Heart left ventricle (tissue), 16 donors: ENCODE measurements at regions not wholly inside any gene's neighbourhood (a gene's known extent, or its start where the extent isn't known, plus 50 kb on each side); places are given as distances from the start of the nearest gene placed in this dataset.

ENCODE experiments used
- ATAC-seq, 4 donors: fragments of 200-7000 bp; cut with Tn5 transposase; one replicate each; pipeline ENCODE4 v1.9.1; 2020 to 2022; ENCODE audit warnings: moderate library complexity in 4 of 4, mild to moderate bottlenecking in 3 of 4, moderate number of reproducible peaks in 1 of 4
- DNase-seq, 5 donors: peaks; one replicate each; pipeline ENCODE4 v3.0.0-alpha.2; 2020
- H3K27ac ChIP-seq, 12 donors: fragments of 200-600 bp; sonication (generic) in 4 of 12; one replicate each; pipeline versions ENCODE4 v1.5.0 to v1.8.0; 2016 to 2022; ENCODE audit warnings: mild to moderate bottlenecking in 2 of 12
- H3K27me3 ChIP-seq, 9 donors: fragments of 200-600 bp; sonication (generic) in 2 of 9; one replicate each; pipeline versions ENCODE4 v1.5.1 to v1.8.0; 2016 to 2022; ENCODE audit warnings: mild to moderate bottlenecking in 3 of 9
- H3K36me3 ChIP-seq, 9 donors: fragments of 200-600 bp; sonication (generic) in 2 of 9; one replicate each; pipeline versions ENCODE4 v1.5.0 to v1.8.0; 2018 to 2022; ENCODE audit warnings: mild to moderate bottlenecking in 2 of 9
- H3K4me1 ChIP-seq, 12 donors: fragments of 200-600 bp; sonication (generic) in 4 of 12; one replicate each; pipeline versions ENCODE4 v1.5.0 to v1.8.0; 2016 to 2022; ENCODE audit warnings: mild to moderate bottlenecking in 3 of 12
- H3K4me3 ChIP-seq, 12 donors: fragments of 200-600 bp; sonication (generic) in 4 of 12; one replicate each; pipeline versions ENCODE4 v1.5.0 to v1.8.0; 2017 to 2022; ENCODE audit warnings: mild to moderate bottlenecking in 9 of 12, moderate library complexity in 4 of 12
- H3K9me3 ChIP-seq, 12 donors: fragments of 200-600 bp; sonication (generic) in 4 of 12; one replicate each; pipeline versions ENCODE4 v1.5.0 to v1.8.0; 2016 to 2022; ENCODE audit warnings: mild to moderate bottlenecking in 1 of 12
- POLR2A ChIP-seq, 2 donors: fragments of 450-650 bp; IDR thresholded peaks; one replicate each; pipeline ENCODE4 v1.6.1; 2017; ENCODE audit warnings: antibody characterized with exemption in 2 of 2, mild to moderate bottlenecking in 2 of 2, moderate library complexity in 2 of 2
- WGBS, 4 donors: extraction: QIAGEN DNeasy Blood & Tissue Kit in 2 of 4; methylation state at CpG; one replicate each; pipeline versions ENCODE4 v1.1.5 to v1.1.7; 2013 to 2018; 5-methylcytosine and 5-hydroxymethylcytosine counted together
- intact Hi-C, 10 donors: fragments of 100-400 bp; cut with DNase I; formaldehyde crosslinking; loops; one replicate each; pipeline versions ENCODE4 v1.11.1 to v1.14.2; 2022
- TF ChIP-seq, protein P1 (sequence below), 12 donors: fragments of 200-600 bp; sonication (generic) in 4 of 12; IDR thresholded peaks; one replicate each; pipeline versions ENCODE4 v1.5.0 to v1.8.0; 2018 to 2022; ENCODE audit warnings: antibody characterized with exemption in 12 of 12, mild to moderate bottlenecking in 5 of 12
- donor health status: ischemic (EF 13 %, LVEDD 7.1; RV severe dilation, severe dysfunction).
- donor health status: healthy with polysubstance abuse.
- donor health status: DM: no; HTN: yes; CAD: no.
- donor health status: DM: no; HTN: no; CAD: no.
- donor health status: ischemic (EF 25% LVEDD 6.9; RV normal size, moderate dysfunction).
- donor health status: ischemic (EF 25% LVEDD 5.7; RV mildly dilated, moderate dysfunction).
- donor health status: healthy.
- donor health status: DM: yes; HTN: yes; CAD: no.
- donor health status: ischemic (EF 35%, LVEDD 5.7; RV mildly dilated, moderate dysfunction).
- donor health status: nonischemic (EF 11% LVEDD 7.7; RV severe dilation, severe dysfunction).
- donor health status: DM: yes; HTN: yes; CAD: no.
- donor health status: PGD.
- donor health status: ischemic (EF 29% LVEDD 5.4; RV normal size, mild dysfunction).
- donor health status: nonischemic (EF 23%, LVEDD 6.1; RV moderate dilation, normal function).

DNA sequence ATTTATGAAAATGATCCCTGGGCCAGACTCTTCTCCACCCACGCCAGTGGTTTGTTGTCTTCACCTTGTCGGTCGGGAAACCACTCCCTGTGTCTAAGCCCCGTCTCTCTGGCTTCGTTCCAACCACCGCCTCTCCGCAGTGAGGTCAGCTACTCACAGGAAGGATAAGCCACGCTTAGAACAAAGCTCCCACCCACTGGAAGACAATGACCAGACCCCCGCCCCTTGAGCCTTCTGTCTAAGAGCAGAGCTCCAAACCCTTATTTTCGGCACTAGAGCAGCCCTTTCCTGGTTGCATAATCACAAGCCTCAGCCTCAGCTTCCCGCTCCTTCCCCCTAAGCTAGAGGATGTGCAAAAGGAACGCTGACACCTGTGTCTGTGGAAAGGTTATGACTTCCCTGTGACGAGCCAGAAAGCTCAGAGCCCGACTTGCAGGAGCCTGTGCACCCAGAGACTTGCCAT lies 114.9 kb upstream of the MEF2A start:
- 27 to 46% (median 29%) methylated on average over 14 of the region's 14 CpGs for WGBS, 4 donors
- peak; percentile 23 to 56 (median 30) for ATAC-seq
- intact Hi-C loops: loop anchor here in 7 of 10 donors (2.0 to 10.0 kb wide), 8 partner anchors 56 to 256 kb away; partner anchors contain the start of gene MEF2A (in 5 of the 7)
- Histone ChIP-seq H3K4me3 (peak overlapping the region in 1 of 12 donors; percentile 12), H3K27me3 (no peaks in the 10 kb centered on the region), H3K27ac (peak overlapping the region; percentile 57 to 99 (median 94)), H3K36me3 (no peaks in the 10 kb centered on the region), H3K4me1 (peaks cover 13 to 83% (median 68%) of the 10 kb centered on the region in 12 donors), H3K9me3 (no peaks in the 10 kb centered on the region)
- TF ChIP-seq POLR2A (IDR thresholded peaks at IDR 0.05): no peak
- TF ChIP-seq, protein P1, sequence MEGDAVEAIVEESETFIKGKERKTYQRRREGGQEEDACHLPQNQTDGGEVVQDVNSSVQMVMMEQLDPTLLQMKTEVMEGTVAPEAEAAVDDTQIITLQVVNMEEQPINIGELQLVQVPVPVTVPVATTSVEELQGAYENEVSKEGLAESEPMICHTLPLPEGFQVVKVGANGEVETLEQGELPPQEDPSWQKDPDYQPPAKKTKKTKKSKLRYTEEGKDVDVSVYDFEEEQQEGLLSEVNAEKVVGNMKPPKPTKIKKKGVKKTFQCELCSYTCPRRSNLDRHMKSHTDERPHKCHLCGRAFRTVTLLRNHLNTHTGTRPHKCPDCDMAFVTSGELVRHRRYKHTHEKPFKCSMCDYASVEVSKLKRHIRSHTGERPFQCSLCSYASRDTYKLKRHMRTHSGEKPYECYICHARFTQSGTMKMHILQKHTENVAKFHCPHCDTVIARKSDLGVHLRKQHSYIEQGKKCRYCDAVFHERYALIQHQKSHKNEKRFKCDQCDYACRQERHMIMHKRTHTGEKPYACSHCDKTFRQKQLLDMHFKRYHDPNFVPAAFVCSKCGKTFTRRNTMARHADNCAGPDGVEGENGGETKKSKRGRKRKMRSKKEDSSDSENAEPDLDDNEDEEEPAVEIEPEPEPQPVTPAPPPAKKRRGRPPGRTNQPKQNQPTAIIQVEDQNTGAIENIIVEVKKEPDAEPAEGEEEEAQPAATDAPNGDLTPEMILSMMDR (IDR thresholded peaks at IDR 0.05): no peak
- DNase-seq: peak; percentile 89 to 93 (median 90)

DNA sequence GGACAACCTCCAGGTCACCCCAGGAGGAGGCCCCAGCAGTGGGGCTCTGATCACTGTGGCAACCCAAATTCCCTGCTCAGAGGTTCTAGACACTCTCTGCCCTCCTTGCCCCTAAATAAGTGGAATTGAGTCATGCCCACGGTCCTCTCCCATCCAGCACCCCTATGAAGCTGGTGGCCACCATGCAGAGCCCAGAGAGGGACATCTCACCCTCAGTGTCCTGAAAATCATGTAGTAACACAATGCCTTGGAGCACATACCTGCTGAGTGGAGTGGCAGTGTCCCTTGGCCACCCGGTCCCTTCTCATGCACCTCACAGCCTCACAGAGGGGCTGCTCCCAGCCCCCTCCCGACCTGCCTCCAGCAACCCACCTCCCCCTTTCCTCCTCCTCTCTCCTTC lies 114.3 kb upstream of the MEF2A start:
- Histone ChIP-seq H3K36me3 (no peaks in the 10 kb centered on the region), H3K4me1 (peaks cover 14 to 88% (median 71%) of the 10 kb centered on the region in 12 donors), H3K27me3 (no peaks in the 10 kb centered on the region), H3K27ac (peak overlapping the region; percentile 57 to 99 (median 94)), H3K4me3 (no peak overlapping the region), H3K9me3 (no peaks in the 10 kb centered on the region)
- no peak for TF ChIP-seq POLR2A (IDR thresholded peaks at IDR 0.05)
- TF ChIP-seq, protein P1 (IDR thresholded peaks at IDR 0.05): no peak
- DNase-seq (peak in 1 of 5 donors; percentile 15), ATAC-seq (no peak)
- intact Hi-C loops: loop anchor here in 7 of 10 donors (2.0 to 10.0 kb wide), 8 partner anchors 56 to 256 kb away; partner anchors contain the start of gene MEF2A (in 5 of the 7)
- WGBS, 4 donors: 80 to 92% (median 86%) methylated on average over 3 of the region's 3 CpGs

DNA sequence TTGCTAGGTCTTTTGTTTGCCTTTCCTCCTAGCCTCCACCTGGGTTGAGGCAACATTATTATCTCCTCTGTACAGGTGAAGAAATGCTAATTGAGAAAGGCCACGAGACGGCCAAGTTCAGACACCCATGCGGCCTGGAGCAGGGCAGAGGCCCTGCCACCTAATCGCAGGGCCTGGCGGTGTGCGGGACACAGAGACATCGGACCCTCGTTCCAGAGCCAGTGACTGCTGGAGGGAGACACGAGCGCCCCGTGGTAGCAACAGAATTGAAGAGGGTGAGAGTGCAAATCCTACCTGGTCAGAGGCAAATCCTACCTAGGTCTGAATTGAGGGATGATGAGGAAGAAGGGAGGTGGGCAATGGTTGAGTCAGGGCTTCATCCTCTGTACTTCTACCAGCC lies 113.8 kb upstream of the MEF2A start:
- H3K4me3 ChIP-seq: no peak overlapping the region
- H3K36me3 ChIP-seq: no peaks in the 10 kb centered on the region
- WGBS, 4 donors: 94 to 96% (median 94%) methylated on average over 11 of the region's 11 CpGs
- ATAC-seq: no peak
- peak in 1 of 5 donors; percentile 15 for DNase-seq
- H3K9me3 ChIP-seq: no peaks in the 10 kb centered on the region
- H3K4me1 ChIP-seq: peaks cover 14 to 92% (median 71%) of the 10 kb centered on the region in 12 donors
- intact Hi-C loops: loop anchor here in 7 of 10 donors (5.0 to 10.0 kb wide), 7 partner anchors 55 to 255 kb away; partner anchors contain the start of gene MEF2A (in 4 of the 7)
- no peaks in the 10 kb centered on the region for H3K27me3 ChIP-seq
- TF ChIP-seq, protein P1 (IDR thresholded peaks at IDR 0.05): no peak
- no peak for TF ChIP-seq POLR2A (IDR thresholded peaks at IDR 0.05)
- peak overlapping the region; percentile 86 to 99 (median 94) for H3K27ac ChIP-seq

DNA sequence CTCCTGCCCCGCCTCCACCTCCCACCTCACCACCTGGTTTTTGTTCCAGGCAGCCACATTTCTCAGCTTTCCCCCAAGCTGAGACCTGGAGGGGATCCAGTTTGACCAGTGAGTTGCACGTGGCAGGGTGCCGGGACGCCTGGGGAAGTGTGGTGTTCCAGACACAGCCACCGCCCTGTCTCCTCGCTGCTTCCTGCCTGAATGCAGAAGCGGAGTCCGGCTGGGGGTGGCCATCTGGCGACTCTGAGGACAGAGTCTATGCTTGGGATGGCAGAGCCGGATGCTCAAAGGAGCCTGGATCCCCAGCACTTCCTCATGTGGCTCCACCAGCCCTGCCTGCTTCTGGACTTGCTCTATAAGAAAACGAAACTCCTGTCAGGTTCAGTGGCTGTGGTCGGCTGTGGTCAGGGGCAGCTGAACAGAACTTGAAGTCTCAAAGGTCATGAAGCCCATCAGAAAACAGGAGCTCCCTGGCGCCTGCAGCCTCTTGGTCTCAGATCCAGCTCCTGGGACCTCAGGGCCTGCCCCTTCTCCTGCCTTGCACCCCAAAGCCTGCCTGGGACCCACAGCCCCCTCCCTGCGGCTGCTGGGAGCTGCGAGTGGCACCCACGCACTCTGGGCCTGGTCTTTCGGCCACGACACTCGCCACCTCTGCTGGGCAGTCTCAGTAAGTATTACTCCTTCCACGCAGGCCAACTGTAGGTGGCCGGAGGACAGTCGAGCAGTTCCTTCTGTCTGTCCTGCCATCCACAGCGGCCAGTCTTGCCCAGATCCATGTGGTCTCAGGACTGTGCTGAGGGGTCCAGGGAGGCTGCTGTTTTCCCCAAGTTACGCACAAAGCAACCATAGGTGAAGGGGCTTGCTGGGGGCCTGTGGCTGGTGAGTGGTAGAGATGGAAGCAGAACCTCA lies 112.8 kb upstream of the MEF2A start:
- 53 to 63% (median 55%) methylated on average over 8 to 24 of the region's 24 CpGs for WGBS, 4 donors
- DNase-seq (peak; percentile 91 to 96 (median 95)), ATAC-seq (peak; percentile 23 to 66 (median 52))
- Histone ChIP-seq H3K27me3 (no peaks in the 10 kb centered on the region), H3K4me3 (peak overlapping the region in 7 of 12 donors; percentile 6 to 30 (median 16)), H3K4me1 (peaks cover 14 to 88% (median 70%) of the 10 kb centered on the region in 12 donors), H3K27ac (peak overlapping the region; percentile 86 to 99 (median 94)), H3K9me3 (no peaks in the 10 kb centered on the region), H3K36me3 (no peaks in the 10 kb centered on the region)
- intact Hi-C loops: loop anchor here in 7 of 10 donors (5.0 to 10.0 kb wide), 7 partner anchors 54 to 254 kb away; partner anchors contain the start of gene MEF2A (in 4 of the 7)
- TF ChIP-seq, protein P1 (IDR thresholded peaks at IDR 0.05): no peak
- TF ChIP-seq POLR2A (IDR thresholded peaks at IDR 0.05): no peak
